ENCODE measurements at regions not wholly inside any gene's neighbourhood (a gene's known extent, or its start where the extent isn't known, plus 50 kb on each side); places are given as distances from the start of the nearest gene placed in this dataset.

DNA sequence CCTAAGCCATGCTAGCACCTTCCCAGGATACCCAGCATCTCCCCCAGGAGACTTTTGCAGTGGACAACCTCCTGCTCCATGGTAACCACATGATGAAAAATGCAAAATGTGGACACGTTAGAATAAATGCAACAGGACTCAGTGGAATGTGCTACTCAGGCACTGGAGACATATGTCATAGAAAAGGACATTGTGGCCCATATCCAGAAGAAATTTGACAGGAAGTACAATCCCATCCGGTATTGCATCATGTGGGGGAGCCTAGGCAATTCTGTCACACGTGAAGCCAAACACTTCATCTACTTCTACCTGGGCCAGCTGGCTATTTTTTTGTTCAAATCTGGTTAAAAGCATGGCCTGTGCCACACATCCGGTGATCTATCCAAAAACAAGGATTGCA lies 227.2 kb upstream of the GPR149 start:
- TF ChIP-seq, protein P1, sequence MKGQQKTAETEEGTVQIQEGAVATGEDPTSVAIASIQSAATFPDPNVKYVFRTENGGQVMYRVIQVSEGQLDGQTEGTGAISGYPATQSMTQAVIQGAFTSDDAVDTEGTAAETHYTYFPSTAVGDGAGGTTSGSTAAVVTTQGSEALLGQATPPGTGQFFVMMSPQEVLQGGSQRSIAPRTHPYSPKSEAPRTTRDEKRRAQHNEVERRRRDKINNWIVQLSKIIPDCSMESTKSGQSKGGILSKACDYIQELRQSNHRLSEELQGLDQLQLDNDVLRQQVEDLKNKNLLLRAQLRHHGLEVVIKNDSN (IDR thresholded peaks at IDR 0.05) = no peak
- TF ChIP-seq ZBTB7A (IDR thresholded peaks at IDR 0.05; ENCODE audit: low read depth) = no peak
- TF ChIP-seq CEBPB (IDR thresholded peaks at IDR 0.05) = no peak
- TF ChIP-seq EP300 (IDR thresholded peaks at IDR 0.05; ENCODE audit: borderline replicate concordance) = no peak
- no peak for TF ChIP-seq NFIC (IDR thresholded peaks at IDR 0.05)
- TF ChIP-seq YY1 (IDR thresholded peaks at IDR 0.05; ENCODE audit: low read depth) = no peak
